Stomach (tissue), 8 donors: ENCODE measurements at regions not wholly inside any gene's neighbourhood (a gene's known extent, or its start where the extent isn't known, plus 50 kb on each side); places are given as distances from the start of the nearest gene placed in this dataset.
A peak's percentile ranks its signal among the peaks of the same experiment; 100 is the strongest.

ENCODE experiments used
- DNase-seq, 2 donors: peaks; one replicate each; pipeline versions ENCODE4 v3.0.0 to v3.0.0-alpha.2; 2013 to 2019
- H3K27ac ChIP-seq, 5 donors: fragments of 200-600 bp in 4 of 5; sonication (generic) in 4 of 5; one replicate each; pipeline ENCODE4 v1.5.1; 2013 to 2019; ENCODE audit warnings: mild to moderate bottlenecking in 1 of 5, moderate library complexity in 1 of 5
- H3K27me3 ChIP-seq, 3 donors: fragments of 200-600 bp; sonication (generic); one replicate each; pipeline ENCODE4 v1.5.1; 2017 to 2019; ENCODE audit warnings: mixed run types in 1 of 3
- H3K36me3 ChIP-seq, 4 donors: fragments of 200-600 bp; sonication (generic); 1 replicate in 3 of 4; 2 replicates in 1 of 4; pipeline ENCODE4 v1.5.1; 2016 to 2019
- H3K4me1 ChIP-seq, 4 donors: fragments of 200-600 bp; sonication (generic); one replicate each; pipeline ENCODE4 v1.5.1; 2016 to 2019
- H3K4me3 ChIP-seq, 4 donors: fragments of 200-600 bp; sonication (generic) in 3 of 4; one replicate each; pipeline ENCODE4 v1.5.1; 2016 to 2019; ENCODE audit warnings: mild to moderate bottlenecking in 1 of 4
- H3K9me3 ChIP-seq, 4 donors: fragments of 200-600 bp; sonication (generic); one replicate each; pipeline ENCODE4 v1.5.1; 2016 to 2019
- CTCF ChIP-seq, 7 experiments: fragments of 450-650 bp in 4 of 7; fragments of 200-600 bp in 3 of 7; sonication (generic) in 3 of 7; IDR thresholded peaks; one replicate each; pipeline ENCODE4 v1.5.1; 2016 to 2019; ENCODE audit warnings: antibody characterized with exemption in 7 of 7, control low read depth in 2 of 7, mild to moderate bottlenecking in 1 of 7
- EP300 ChIP-seq: sonication (generic); formaldehyde crosslinking; IDR thresholded peaks from one replicate; pipeline ENCODE4 v1.6.1; 2017; ENCODE audit warnings: antibody characterized with exemption
- POLR2A ChIP-seq, 4 donors: fragments of 450-650 bp; IDR thresholded peaks; one replicate each; pipeline ENCODE4 v1.6.1; 2016; ENCODE audit warnings: antibody characterized with exemption in 4 of 4, control low read depth in 2 of 4, mild to moderate bottlenecking in 1 of 4, moderate library complexity in 1 of 4
- POLR2AphosphoS5 ChIP-seq, 3 donors: sonication (generic); formaldehyde crosslinking; IDR thresholded peaks; one replicate each; pipeline ENCODE4 v1.6.1; 2016; ENCODE audit warnings: antibody characterized with exemption in 3 of 3
- WGBS, 5 donors: extraction: QIAGEN DNeasy Blood & Tissue Kit in 3 of 5; methylation state at CpG; one replicate each; pipeline versions ENCODE4 v1.1.5 to v1.1.7; 2013 to 2018; 5-methylcytosine and 5-hydroxymethylcytosine counted together
- intact Hi-C: fragments of 100-400 bp; cut with DNase I; formaldehyde crosslinking; loops from one replicate; pipeline ENCODE4 v1.15.1; 2023; ENCODE audit warnings: low total_unique reads
- donor health status: healthy with polysubstance abuse.
- donor health status: Bipolar disorder and iron deficiency.
- donor health status: healthy.

GRCh38 chr12:74957634-74958033, 252.0 kb downstream of the KCNC2 start:
- intact Hi-C loops, result no loop called here
- TF ChIP-seq EP300 (no peak), CTCF (IDR thresholded peaks at IDR 0.05) (no peak), POLR2AphosphoS5 (IDR thresholded peaks at IDR 0.05) (no peak), POLR2A (IDR thresholded peaks at IDR 0.05) (no peak)
- no peaks in the 10 kb centered on the region for H3K36me3 ChIP-seq

GRCh38 chr12:74959657-74960056, 250.0 kb downstream of the KCNC2 start:
- H3K27ac ChIP-seq, result no peak overlapping the region
- no peaks in the 10 kb centered on the region for H3K27me3 ChIP-seq
- H3K4me3 ChIP-seq, result no peak overlapping the region
- H3K36me3 ChIP-seq, result no peaks in the 10 kb centered on the region
- H3K9me3 ChIP-seq, result peaks cover 0 to 12% (median 2%) of the 10 kb centered on the region in 4 donors
- WGBS, 5 donors, result 88 to 100% (median 96%) methylated on average over 2 of the region's 2 CpGs
- intact Hi-C loops, result no loop called here
- TF ChIP-seq CTCF (IDR thresholded peaks at IDR 0.05), result no peak
- no peak for TF ChIP-seq POLR2A (IDR thresholded peaks at IDR 0.05)
- no peak for TF ChIP-seq POLR2AphosphoS5 (IDR thresholded peaks at IDR 0.05)
- no peak for TF ChIP-seq EP300
- no peaks in the 10 kb centered on the region for H3K4me1 ChIP-seq
- no peak for DNase-seq

More at GRCh38 chr12:74957634-74958033, 252.0 kb downstream of the KCNC2 start:
- no peaks in the 10 kb centered on the region for H3K4me1 ChIP-seq
- DNase-seq, result no peak
- no peak overlapping the region for H3K4me3 ChIP-seq
- H3K27me3 ChIP-seq, result no peaks in the 10 kb centered on the region
- H3K27ac ChIP-seq, result no peak overlapping the region
- peaks cover 0 to 12% (median 2%) of the 10 kb centered on the region in 4 donors for H3K9me3 ChIP-seq

GRCh38 chr12:74963304-74963703, 246.3 kb downstream of the KCNC2 start:
- peak overlapping the region in 3 of 5 donors; percentile 40 to 69 (median 42) for H3K27ac ChIP-seq
- DNase-seq, result no peak
- H3K4me1 ChIP-seq, result no peaks in the 10 kb centered on the region
- WGBS, 5 donors, result 28 to 54% (median 50%) methylated on average over 1 of the region's 1 CpG
- TF ChIP-seq POLR2A (IDR thresholded peaks at IDR 0.05) (no peak), CTCF (IDR thresholded peaks at IDR 0.05) (no peak), POLR2AphosphoS5 (IDR thresholded peaks at IDR 0.05) (no peak), EP300 (no peak)
- H3K36me3 ChIP-seq, result no peaks in the 10 kb centered on the region
- H3K27me3 ChIP-seq, result no peaks in the 10 kb centered on the region
- no peak overlapping the region for H3K4me3 ChIP-seq
- intact Hi-C loops, result no loop called here
- H3K9me3 ChIP-seq, result no peaks in the 10 kb centered on the region

GRCh38 chr12:74963867-74964331, 245.7 kb downstream of the KCNC2 start:
- Histone ChIP-seq H3K27ac (peak overlapping the region in 3 of 5 donors; percentile 40 to 69 (median 42)), H3K36me3 (no peaks in the 10 kb centered on the region), H3K9me3 (no peaks in the 10 kb centered on the region), H3K4me3 (no peak overlapping the region), H3K4me1 (no peaks in the 10 kb centered on the region), H3K27me3 (no peaks in the 10 kb centered on the region)
- no peak for TF ChIP-seq POLR2A (IDR thresholded peaks at IDR 0.05)
- no peak for TF ChIP-seq EP300
- no peak for TF ChIP-seq CTCF (IDR thresholded peaks at IDR 0.05)
- TF ChIP-seq POLR2AphosphoS5 (IDR thresholded peaks at IDR 0.05), result no peak
- 38 to 57% (median 45%) methylated on average over 5 of the region's 5 CpGs for WGBS, 5 donors
- intact Hi-C loops, result no loop called here
- peak in 1 of 2 donors; percentile 77 for DNase-seq
